Karpas-422 (cell line): ENCODE measurements at regions not wholly inside any gene's neighbourhood (a gene's known extent, or its start where the extent isn't known, plus 50 kb on each side); places are given as distances from the start of the nearest gene placed in this dataset.
A peak's percentile ranks its signal among the peaks of the same experiment; 100 is the strongest.

Experiments
- DNase-seq: peaks from one replicate; pipeline ENCODE4 v3.0.0-alpha.2; 2015
- H2AFZ ChIP-seq: fragments of 200-600 bp; sonication (generic); 2 replicates; pipeline ENCODE4 v1.6.1; 2014; ENCODE audit warnings: antibody characterized with exemption, low read length, mixed read lengths
- H3K27ac ChIP-seq: fragments of 200-600 bp; sonication (generic); 2 replicates; pipeline ENCODE4 v1.5.1; 2014; ENCODE audit warnings: mild to moderate bottlenecking, low read length, moderate library complexity
- H3K27me3 ChIP-seq: fragments of 200-600 bp; sonication (generic); 2 replicates; pipeline ENCODE4 v1.6.1; 2014; ENCODE audit warnings: low read length, mixed read lengths
- H3K36me3 ChIP-seq: fragments of 200-600 bp; sonication (generic); 2 replicates; pipeline ENCODE4 v1.6.1; 2014; ENCODE audit warnings: low read length, mixed read lengths; ENCODE audit not compliant: insufficient read depth
- H3K4me1 ChIP-seq: fragments of 200-600 bp; sonication (generic); 2 replicates; pipeline ENCODE4 v1.6.1; 2014; ENCODE audit warnings: mild to moderate bottlenecking, low read length, mixed read lengths
- H3K4me2 ChIP-seq: fragments of 200-600 bp; sonication (generic); 2 replicates; pipeline ENCODE4 v1.6.1; 2014; ENCODE audit warnings: low read length, low read depth, mild to moderate bottlenecking; ENCODE audit not compliant: poor library complexity, severe bottlenecking
- H3K4me3 ChIP-seq: fragments of 200-600 bp; sonication (generic); 2 replicates; pipeline ENCODE4 v1.5.1; 2014; ENCODE audit warnings: mild to moderate bottlenecking, antibody characterized with exemption, low read length, mixed read lengths
- H3K79me2 ChIP-seq: fragments of 200-600 bp; sonication (generic); 2 replicates; pipeline ENCODE4 v1.6.1; 2014; ENCODE audit warnings: mild to moderate bottlenecking, low read length, mixed read lengths
- H3K9ac ChIP-seq: fragments of 200-600 bp; sonication (generic); 2 replicates; pipeline ENCODE4 v1.6.0; 2014; ENCODE audit warnings: low read length
- H3K9me2 ChIP-seq: fragments of 200-600 bp; sonication (generic), shearing (Covaris generic); replicated peaks from 2 replicates; pipeline ENCODE4 v1.6.0; 2014; ENCODE audit warnings: mild to moderate bottlenecking, low read length, moderate library complexity; ENCODE audit not compliant: insufficient read depth
- H3K9me3 ChIP-seq: fragments of 300-700, 200-600 bp; sonication (generic); 2 replicates; pipeline ENCODE4 v1.6.1; 2014; ENCODE audit warnings: low read length, mixed read lengths
- H4K20me1 ChIP-seq: fragments of 200-600 bp; sonication (generic); 2 replicates; pipeline ENCODE4 v1.6.1; 2014; ENCODE audit warnings: mild to moderate bottlenecking, antibody characterized with exemption, low read length, low read depth; ENCODE audit not compliant: insufficient read depth

GRCh38 chr4:36709991-36710390 lies 428.6 kb downstream of the DTHD1 start:
- no peak for DNase-seq

GRCh38 chr4:36712013-36712412 lies 430.6 kb downstream of the DTHD1 start:
- Histone ChIP-seq H3K9me2 (no peaks in the 10 kb centered on the region), H2AFZ (no peak overlapping the region), H3K9ac (no peak overlapping the region), H3K4me1 (no peaks in the 10 kb centered on the region), H3K36me3 (no peaks in the 10 kb centered on the region), H3K9me3 (no peaks in the 10 kb centered on the region), H3K4me2 (no peak overlapping the region), H4K20me1 (no peaks in the 10 kb centered on the region), H3K79me2 (no peaks in the 10 kb centered on the region), H3K27me3 (no peaks in the 10 kb centered on the region), H3K27ac (no peak overlapping the region), H3K4me3 (no peak overlapping the region)
- no peak for DNase-seq

More at GRCh38 chr4:36709991-36710390, 428.6 kb downstream of the DTHD1 start:
- no peaks in the 10 kb centered on the region for H3K9me3 ChIP-seq
- H3K9ac ChIP-seq = no peak overlapping the region
- H2AFZ ChIP-seq = no peak overlapping the region
- H3K79me2 ChIP-seq = no peaks in the 10 kb centered on the region
- no peaks in the 10 kb centered on the region for H3K36me3 ChIP-seq
- H3K9me2 ChIP-seq = no peaks in the 10 kb centered on the region; the same call in 1 of the 2 replicates
- H3K4me2 ChIP-seq = no peak overlapping the region
- no peak overlapping the region for H3K27ac ChIP-seq
- H3K4me3 ChIP-seq = no peak overlapping the region
- H4K20me1 ChIP-seq = no peaks in the 10 kb centered on the region
- no peaks in the 10 kb centered on the region for H3K27me3 ChIP-seq
- no peaks in the 10 kb centered on the region for H3K4me1 ChIP-seq

GRCh38 chr4:36716874-36717273 lies 435.5 kb downstream of the DTHD1 start:
- H3K9ac ChIP-seq = no peak overlapping the region
- no peak overlapping the region for H2AFZ ChIP-seq
- H3K79me2 ChIP-seq = no peaks in the 10 kb centered on the region
- no peak overlapping the region for H3K4me3 ChIP-seq
- H3K27ac ChIP-seq = no peak overlapping the region
- no peaks in the 10 kb centered on the region for H3K4me1 ChIP-seq
- no peak for DNase-seq
- H3K36me3 ChIP-seq = no peaks in the 10 kb centered on the region
- H3K27me3 ChIP-seq = no peaks in the 10 kb centered on the region
- H3K4me2 ChIP-seq = no peak overlapping the region
- H3K9me2 ChIP-seq = no peaks in the 10 kb centered on the region
- no peaks in the 10 kb centered on the region for H4K20me1 ChIP-seq
- H3K9me3 ChIP-seq = no peaks in the 10 kb centered on the region

GRCh38 chr4:36719425-36719824 lies 438.0 kb downstream of the DTHD1 start:
- no peak for DNase-seq
- Histone ChIP-seq H3K27ac (no peak overlapping the region), H2AFZ (no peak overlapping the region), H3K9me3 (no peaks in the 10 kb centered on the region), H3K9me2 (no peaks in the 10 kb centered on the region), H3K4me2 (no peak overlapping the region), H3K79me2 (no peaks in the 10 kb centered on the region), H3K4me3 (no peak overlapping the region), H3K4me1 (no peaks in the 10 kb centered on the region), H3K9ac (no peak overlapping the region), H3K36me3 (no peaks in the 10 kb centered on the region), H4K20me1 (no peaks in the 10 kb centered on the region), H3K27me3 (no peaks in the 10 kb centered on the region)

GRCh38 chr4:36722986-36723385 lies 441.6 kb downstream of the DTHD1 start:
- H3K9me2 ChIP-seq = no peaks in the 10 kb centered on the region
- no peak overlapping the region for H3K9ac ChIP-seq
- H3K27ac ChIP-seq = no peak overlapping the region
- peak; percentile 41 for DNase-seq
- H2AFZ ChIP-seq = no peak overlapping the region
- no peaks in the 10 kb centered on the region for H3K36me3 ChIP-seq
- no peaks in the 10 kb centered on the region for H3K27me3 ChIP-seq
- no peaks in the 10 kb centered on the region for H3K9me3 ChIP-seq
- no peak overlapping the region for H3K4me2 ChIP-seq
- H3K4me3 ChIP-seq = no peak overlapping the region
- no peaks in the 10 kb centered on the region for H4K20me1 ChIP-seq
- no peaks in the 10 kb centered on the region for H3K79me2 ChIP-seq
- H3K4me1 ChIP-seq = no peaks in the 10 kb centered on the region

GRCh38 chr4:36734334-36734733 lies 452.9 kb downstream of the DTHD1 start:
- H3K9ac ChIP-seq = no peak overlapping the region
- no peaks in the 10 kb centered on the region for H3K79me2 ChIP-seq
- H3K4me2 ChIP-seq = no peak overlapping the region
- no peak overlapping the region for H2AFZ ChIP-seq
- H3K27me3 ChIP-seq = no peaks in the 10 kb centered on the region
- H3K4me3 ChIP-seq = no peak overlapping the region
- DNase-seq = no peak
- H3K9me2 ChIP-seq = no peaks in the 10 kb centered on the region
- no peak overlapping the region for H3K27ac ChIP-seq
- no peaks in the 10 kb centered on the region for H3K9me3 ChIP-seq
- H4K20me1 ChIP-seq = no peaks in the 10 kb centered on the region
- H3K36me3 ChIP-seq = no peaks in the 10 kb centered on the region
- no peaks in the 10 kb centered on the region for H3K4me1 ChIP-seq

- H4K20me1 ChIP-seq = no peaks in the 10 kb centered on the region
- no peaks in the 10 kb centered on the region for H3K36me3 ChIP-seq
- no peaks in the 10 kb centered on the region for H3K9me3 ChIP-seq
- DNase-seq = no peak
- no peak overlapping the region for H3K9ac ChIP-seq
- H3K27ac ChIP-seq = no peak overlapping the region
- H3K27me3 ChIP-seq = no peaks in the 10 kb centered on the region
- no peaks in the 10 kb centered on the region for H3K4me1 ChIP-seq
- no peak overlapping the region for H3K4me3 ChIP-seq
- no peaks in the 10 kb centered on the region for H3K9me2 ChIP-seq
- no peak overlapping the region for H3K4me2 ChIP-seq
- H2AFZ ChIP-seq = no peak overlapping the region
- no peaks in the 10 kb centered on the region for H3K79me2 ChIP-seq
Measured at GRCh38 chr4:36737691-36738090, 456.3 kb downstream of the DTHD1 start.

- H3K36me3 ChIP-seq = no peaks in the 10 kb centered on the region
- H3K27me3 ChIP-seq = no peaks in the 10 kb centered on the region
- H3K27ac ChIP-seq = no peak overlapping the region
- H3K9me2 ChIP-seq = no peaks in the 10 kb centered on the region
- no peak for DNase-seq
- H3K4me3 ChIP-seq = no peak overlapping the region
- no peaks in the 10 kb centered on the region for H3K4me1 ChIP-seq
- no peaks in the 10 kb centered on the region for H3K9me3 ChIP-seq
- H3K9ac ChIP-seq = no peak overlapping the region
- H3K79me2 ChIP-seq = no peaks in the 10 kb centered on the region
- H4K20me1 ChIP-seq = no peaks in the 10 kb centered on the region
- no peak overlapping the region for H3K4me2 ChIP-seq
- H2AFZ ChIP-seq = no peak overlapping the region
Measured at GRCh38 chr4:36740796-36741310, 459.4 kb downstream of the DTHD1 start.
